T-helper 17 cell (primary cell): ENCODE measurements at regions not wholly inside any gene's neighbourhood (a gene's known extent, or its start where the extent isn't known, plus 50 kb on each side); places are given as distances from the start of the nearest gene placed in this dataset.

Experiments
- ATAC-seq: fragments of 150-1000 bp; cut with Tn5 transposase; 2 replicates; pipeline ENCODE4 v1.10.0; 2021; ENCODE audit warnings: mild to moderate bottlenecking, moderate library complexity
- DNase-seq, 3 donors: peaks; one replicate each; pipeline versions ENCODE4 v3.0.0 to v3.0.0-alpha.2; 2020 to 2021
- H3K9me3 ChIP-seq: one replicate; pipeline ENCODE4 v1.7.0; 2013; ENCODE audit warnings: low read length, mild to moderate bottlenecking; ENCODE audit not compliant: control insufficient read depth, poor library complexity, severe bottlenecking
- H3K27ac Mint-ChIP-seq: one replicate; pipeline ENCODE4 v1.8.0; 2022; ENCODE audit warnings: mild to moderate bottlenecking, moderate library complexity, mixed read lengths
- H3K27me3 Mint-ChIP-seq: one replicate; pipeline ENCODE4 v1.8.0; 2022; ENCODE audit warnings: mixed read lengths
- H3K36me3 Mint-ChIP-seq: one replicate; pipeline ENCODE4 v1.8.0; 2022; ENCODE audit warnings: low read depth, mixed read lengths
- H3K4me1 Mint-ChIP-seq: one replicate; pipeline ENCODE4 v1.8.0; 2022; ENCODE audit warnings: mild to moderate bottlenecking, mixed read lengths
- H3K4me3 Mint-ChIP-seq: one replicate; pipeline ENCODE4 v1.8.0; 2022; ENCODE audit warnings: mild to moderate bottlenecking, moderate library complexity, mixed read lengths

- Mint-ChIP-seq H3K4me1 (no peaks in the 10 kb centered on the region), H3K27ac (no peak overlapping the region), H3K27me3 (no peaks in the 10 kb centered on the region), H3K36me3 (no peaks in the 10 kb centered on the region), H3K4me3 (no peak overlapping the region)
- ATAC-seq (no peak), DNase-seq (no peak)
- no peaks in the 10 kb centered on the region for H3K9me3 ChIP-seq
Observed at GRCh38 chr7:46534664-46535588, 613.9 kb upstream of the IGFBP3 start.

GRCh38 chr7:46533946-46534345 is 612.9 kb upstream of the IGFBP3 start:
- H3K4me3 Mint-ChIP-seq: no peak overlapping the region
- no peaks in the 10 kb centered on the region for H3K4me1 Mint-ChIP-seq
- no peaks in the 10 kb centered on the region for H3K36me3 Mint-ChIP-seq
- DNase-seq: no peak
- no peak for ATAC-seq
- no peak overlapping the region for H3K27ac Mint-ChIP-seq
- no peaks in the 10 kb centered on the region for H3K9me3 ChIP-seq
- no peaks in the 10 kb centered on the region for H3K27me3 Mint-ChIP-seq

GRCh38 chr7:46532571-46532970 is 611.5 kb upstream of the IGFBP3 start:
- Mint-ChIP-seq H3K4me3 (no peak overlapping the region), H3K36me3 (no peaks in the 10 kb centered on the region), H3K27me3 (no peaks in the 10 kb centered on the region), H3K4me1 (no peaks in the 10 kb centered on the region), H3K27ac (no peak overlapping the region)
- H3K9me3 ChIP-seq: no peaks in the 10 kb centered on the region
- DNase-seq (no peak), ATAC-seq (no peak)

GRCh38 chr7:46530081-46530750 is 609.1 kb upstream of the IGFBP3 start:
- no peaks in the 10 kb centered on the region for H3K36me3 Mint-ChIP-seq
- DNase-seq (no peak), ATAC-seq (no peak)
- H3K4me3 Mint-ChIP-seq: no peak overlapping the region
- no peaks in the 10 kb centered on the region for H3K9me3 ChIP-seq
- no peaks in the 10 kb centered on the region for H3K27me3 Mint-ChIP-seq
- H3K27ac Mint-ChIP-seq: no peak overlapping the region
- no peaks in the 10 kb centered on the region for H3K4me1 Mint-ChIP-seq

GRCh38 chr7:46527360-46527759 is 606.3 kb upstream of the IGFBP3 start:
- ATAC-seq: no peak
- H3K4me1 Mint-ChIP-seq: no peaks in the 10 kb centered on the region

GRCh38 chr7:46525876-46526275 is 604.8 kb upstream of the IGFBP3 start:
- no peak for DNase-seq
- Mint-ChIP-seq H3K36me3 (no peaks in the 10 kb centered on the region), H3K4me1 (no peaks in the 10 kb centered on the region), H3K27me3 (no peaks in the 10 kb centered on the region), H3K4me3 (no peak overlapping the region), H3K27ac (no peak overlapping the region)
- H3K9me3 ChIP-seq: no peaks in the 10 kb centered on the region
- ATAC-seq: no peak

More at GRCh38 chr7:46527360-46527759, 606.3 kb upstream of the IGFBP3 start:
- no peaks in the 10 kb centered on the region for H3K9me3 ChIP-seq
- H3K4me3 Mint-ChIP-seq: no peak overlapping the region
- H3K27me3 Mint-ChIP-seq: no peaks in the 10 kb centered on the region
- DNase-seq: no peak
- no peak overlapping the region for H3K27ac Mint-ChIP-seq
- no peaks in the 10 kb centered on the region for H3K36me3 Mint-ChIP-seq

GRCh38 chr7:46524350-46524749 is 603.3 kb upstream of the IGFBP3 start:
- no peaks in the 10 kb centered on the region for H3K36me3 Mint-ChIP-seq
- H3K27ac Mint-ChIP-seq: no peak overlapping the region
- H3K9me3 ChIP-seq: no peaks in the 10 kb centered on the region
- no peaks in the 10 kb centered on the region for H3K4me1 Mint-ChIP-seq
- ATAC-seq (no peak), DNase-seq (no peak)
- H3K4me3 Mint-ChIP-seq: no peak overlapping the region
- no peaks in the 10 kb centered on the region for H3K27me3 Mint-ChIP-seq

- H3K27ac Mint-ChIP-seq: no peak overlapping the region
- H3K9me3 ChIP-seq: no peaks in the 10 kb centered on the region
- no peaks in the 10 kb centered on the region for H3K4me1 Mint-ChIP-seq
- H3K4me3 Mint-ChIP-seq: no peak overlapping the region
- DNase-seq: no peak
- no peaks in the 10 kb centered on the region for H3K36me3 Mint-ChIP-seq
- H3K27me3 Mint-ChIP-seq: no peaks in the 10 kb centered on the region
- ATAC-seq: no peak
Observed at GRCh38 chr7:46522354-46522906, 601.4 kb upstream of the IGFBP3 start.

- Mint-ChIP-seq H3K27me3 (no peaks in the 10 kb centered on the region), H3K36me3 (no peaks in the 10 kb centered on the region), H3K4me1 (no peaks in the 10 kb centered on the region), H3K27ac (no peak overlapping the region), H3K4me3 (no peak overlapping the region)
- H3K9me3 ChIP-seq: no peaks in the 10 kb centered on the region
- ATAC-seq (no peak), DNase-seq (no peak)
Observed at GRCh38 chr7:46518713-46519112, 597.6 kb upstream of the IGFBP3 start.

GRCh38 chr7:46515844-46516590 is 594.9 kb upstream of the IGFBP3 start:
- Mint-ChIP-seq H3K27ac (no peak overlapping the region), H3K4me1 (no peaks in the 10 kb centered on the region), H3K27me3 (no peaks in the 10 kb centered on the region), H3K4me3 (no peak overlapping the region), H3K36me3 (no peaks in the 10 kb centered on the region)
- ATAC-seq: no peak
- no peak for DNase-seq
- H3K9me3 ChIP-seq: no peaks in the 10 kb centered on the region

- Mint-ChIP-seq H3K4me3 (no peak overlapping the region), H3K4me1 (no peaks in the 10 kb centered on the region), H3K27me3 (no peaks in the 10 kb centered on the region), H3K36me3 (no peaks in the 10 kb centered on the region), H3K27ac (no peak overlapping the region)
- DNase-seq (no peak), ATAC-seq (no peak)
- no peaks in the 10 kb centered on the region for H3K9me3 ChIP-seq
Observed at GRCh38 chr7:46513447-46513848, 592.4 kb upstream of the IGFBP3 start.

GRCh38 chr7:46512891-46513413 is 591.9 kb upstream of the IGFBP3 start:
- Mint-ChIP-seq H3K36me3 (no peaks in the 10 kb centered on the region), H3K4me1 (no peaks in the 10 kb centered on the region), H3K27ac (no peak overlapping the region), H3K27me3 (no peaks in the 10 kb centered on the region), H3K4me3 (no peak overlapping the region)
- H3K9me3 ChIP-seq: no peaks in the 10 kb centered on the region
- ATAC-seq: no peak
- no peak for DNase-seq
